Prostate gland (tissue), 2 donors: ENCODE measurements at regions not wholly inside any gene's neighbourhood (a gene's known extent, or its start where the extent isn't known, plus 50 kb on each side); places are given as distances from the start of the nearest gene placed in this dataset.
A peak's percentile ranks its signal among the peaks of the same experiment; 100 is the strongest.

ENCODE experiments used
- DNase-seq: peaks from one replicate; pipeline ENCODE4 v3.0.0-alpha.2; 2019; ENCODE audit warnings: low spot score
- H3K27ac ChIP-seq, 2 donors: fragments of 200-600 bp; sonication (generic); 2 replicates each; pipeline ENCODE4 v1.5.1; 2017 to 2019
- H3K27me3 ChIP-seq: fragments of 200-600 bp; sonication (generic); replicated peaks from 2 replicates; pipeline ENCODE4 v1.5.1; 2019; ENCODE audit not compliant: insufficient read depth
- H3K36me3 ChIP-seq, 2 donors: fragments of 200-600 bp; sonication (generic); 1 replicate in 1 of 2; 2 replicates in 1 of 2; pipeline versions ENCODE4 v1.5.1 to v1.8.1; 2017 to 2019
- H3K4me1 ChIP-seq: fragments of 200-600 bp; sonication (generic); replicated peaks from 2 replicates; pipeline ENCODE4 v1.5.1; 2019
- H3K4me3 ChIP-seq, 2 donors: fragments of 200-600 bp; sonication (generic); 2 replicates each; pipeline ENCODE4 v1.5.1; 2017 to 2019
- H3K9me3 ChIP-seq: fragments of 200-600 bp; sonication (generic); 2 replicates; pipeline ENCODE4 v1.5.1; 2017
- CTCF ChIP-seq, 4 experiments: fragments of 200-600 bp in 2 of 4; fragments of 450-650 bp in 2 of 4; sonication (generic) in 2 of 4; IDR thresholded peaks; 1 replicate in 3 of 4; 2 replicates in 1 of 4; pipeline ENCODE4 v1.5.1; 2016 to 2019; ENCODE audit warnings: antibody characterized with exemption in 4 of 4, mild to moderate bottlenecking in 2 of 4, moderate library complexity in 2 of 4
- POLR2A ChIP-seq: fragments of 450-650 bp; IDR thresholded peaks from one replicate; pipeline ENCODE4 v1.6.1; 2016; ENCODE audit warnings: antibody characterized with exemption, mild to moderate bottlenecking
- POLR2AphosphoS5 ChIP-seq: sonication (generic); formaldehyde crosslinking; IDR thresholded peaks from one replicate; pipeline ENCODE4 v1.6.1; 2017; ENCODE audit warnings: antibody characterized with exemption
- WGBS: methylation state at CpG from one replicate; pipeline ENCODE4 v1.1.5; 2018; 5-methylcytosine and 5-hydroxymethylcytosine counted together
- intact Hi-C: fragments of 100-400 bp; cut with DNase I; formaldehyde crosslinking; loops from one replicate; pipeline ENCODE4 v1.14.2; 2022

DNA sequence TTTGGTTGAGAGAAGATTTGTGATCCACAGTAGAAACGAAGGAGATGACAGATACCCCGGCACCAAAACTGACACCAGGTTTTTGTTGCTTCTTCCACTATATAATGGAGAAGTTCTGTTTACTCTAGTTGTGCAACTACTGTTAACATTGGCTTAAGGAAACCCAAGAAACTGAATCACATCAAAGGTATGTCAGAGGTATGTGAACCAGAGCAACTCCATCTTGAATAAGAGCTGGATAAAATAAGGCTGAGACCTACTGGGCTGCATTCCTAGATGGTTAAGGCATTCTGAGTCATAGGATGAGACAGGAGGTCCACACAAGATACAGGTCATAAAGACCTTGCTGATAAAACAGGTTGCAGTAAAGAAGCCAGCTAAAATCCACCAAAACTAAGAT, 173.7 kb upstream of the CAMK1G start:
- no peak overlapping the region for H3K27ac ChIP-seq
- H3K4me3 ChIP-seq = no peak overlapping the region
- WGBS = 61% methylated on average over 2 of the region's 2 CpGs
- H3K27me3 ChIP-seq = no peaks in the 10 kb centered on the region
- TF ChIP-seq POLR2A (no peak), POLR2AphosphoS5 (no peak), CTCF (IDR thresholded peaks at IDR 0.05) (no peak)
- intact Hi-C loops = no loop called here
- H3K9me3 ChIP-seq = no peaks in the 10 kb centered on the region
- no peak for DNase-seq
- no peaks in the 10 kb centered on the region for H3K36me3 ChIP-seq
- H3K4me1 ChIP-seq = no peaks in the 10 kb centered on the region

DNA sequence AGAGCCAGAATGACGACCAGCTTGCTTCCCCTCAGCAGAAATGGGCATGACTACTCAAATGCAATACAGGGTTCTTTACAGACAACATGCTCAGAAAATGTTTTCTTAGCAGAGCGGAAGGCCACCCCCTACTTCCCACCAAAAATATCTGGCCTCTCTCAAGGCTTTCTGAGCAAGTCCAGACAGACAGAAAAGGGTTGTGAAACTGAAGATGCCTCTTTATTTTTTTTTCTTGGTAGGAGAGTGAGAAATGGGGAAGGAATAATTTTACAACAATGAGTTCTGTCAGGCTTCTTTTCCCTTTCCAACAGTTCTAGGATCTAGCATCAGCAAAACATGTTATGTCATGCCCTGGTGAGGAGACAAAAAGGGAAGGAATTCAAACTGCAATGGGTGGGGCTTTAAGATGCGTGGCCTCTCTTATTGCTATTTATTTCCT, 172.0 kb upstream of the CAMK1G start:
- WGBS = 15% methylated on average over 3 of the region's 3 CpGs
- H3K4me3 ChIP-seq = no peak overlapping the region
- H3K36me3 ChIP-seq = no peaks in the 10 kb centered on the region
- TF ChIP-seq POLR2AphosphoS5 (peak; percentile 82), CTCF (IDR thresholded peaks at IDR 0.05) (no peak), POLR2A (no peak)
- no peaks in the 10 kb centered on the region for H3K27me3 ChIP-seq
- peak overlapping the region; percentile 23 to 50 for H3K27ac ChIP-seq
- intact Hi-C loops = no loop called here
- H3K4me1 ChIP-seq = no peaks in the 10 kb centered on the region
- DNase-seq = peak; percentile 58
- no peaks in the 10 kb centered on the region for H3K9me3 ChIP-seq

DNA sequence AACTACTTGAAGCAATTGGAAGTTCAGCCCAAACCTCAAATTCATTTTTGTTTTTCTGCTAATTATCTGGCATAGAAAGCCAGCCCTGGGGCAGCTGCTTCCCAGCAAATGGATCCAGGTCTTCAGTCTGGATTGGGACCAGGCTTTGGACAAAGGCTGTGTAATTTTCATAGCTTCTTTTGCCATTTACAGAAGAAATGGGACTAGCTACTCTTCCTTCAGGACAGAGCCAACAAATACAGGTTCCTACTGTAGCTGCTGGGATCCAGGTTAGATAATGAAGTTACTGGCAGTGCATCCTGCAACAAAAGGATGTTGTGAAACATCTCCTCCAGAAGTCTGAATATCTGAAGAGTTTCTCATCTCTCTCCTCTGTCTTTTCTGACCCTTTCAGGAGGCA, 171.5 kb upstream of the CAMK1G start:
- no peak for DNase-seq
- H3K27ac ChIP-seq = peak overlapping the region; percentile 23 to 50
- intact Hi-C loops = no loop called here

DNA sequence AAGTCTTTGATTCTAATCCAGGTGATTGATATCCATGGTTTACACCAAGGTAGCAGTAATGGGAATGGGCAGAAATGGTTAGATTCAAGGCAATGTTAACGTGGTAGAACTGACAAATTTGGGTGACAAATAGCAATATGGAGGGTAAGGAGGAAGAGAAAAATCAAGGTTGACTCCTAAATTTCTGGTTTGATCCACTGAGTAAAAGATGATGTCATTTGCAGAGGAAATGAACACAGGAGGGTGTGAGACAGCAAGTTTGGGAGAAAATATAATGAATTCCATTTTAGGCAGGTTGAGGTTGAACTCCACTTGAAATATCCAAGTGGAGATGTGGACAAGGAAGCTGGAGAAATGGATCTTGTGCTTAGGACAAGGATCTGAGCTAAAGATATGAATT, 170.9 kb upstream of the CAMK1G start:
- Histone ChIP-seq H3K4me1 (no peaks in the 10 kb centered on the region), H3K9me3 (no peaks in the 10 kb centered on the region), H3K4me3 (no peak overlapping the region), H3K27ac (peak overlapping the region; percentile 23 to 50), H3K36me3 (no peaks in the 10 kb centered on the region), H3K27me3 (no peaks in the 10 kb centered on the region)
- WGBS = 48% methylated on average over 1 of the region's 1 CpG
- intact Hi-C loops = no loop called here
- no peak for DNase-seq
- no peak for TF ChIP-seq POLR2AphosphoS5
- TF ChIP-seq CTCF (IDR thresholded peaks at IDR 0.05) = no peak
- no peak for TF ChIP-seq POLR2A

More for the DNA sequence above, 171.5 kb upstream of the CAMK1G start:
- no peaks in the 10 kb centered on the region for H3K9me3 ChIP-seq
- no peaks in the 10 kb centered on the region for H3K4me1 ChIP-seq
- no peak for TF ChIP-seq POLR2A
- TF ChIP-seq POLR2AphosphoS5 = no peak
- H3K4me3 ChIP-seq = no peak overlapping the region
- H3K36me3 ChIP-seq = no peaks in the 10 kb centered on the region
- H3K27me3 ChIP-seq = no peaks in the 10 kb centered on the region

- H3K27me3 ChIP-seq = no peaks in the 10 kb centered on the region
- H3K9me3 ChIP-seq = no peaks in the 10 kb centered on the region
- TF ChIP-seq POLR2AphosphoS5 (no peak), POLR2A (no peak), CTCF (IDR thresholded peaks at IDR 0.05) (no peak)
- H3K4me1 ChIP-seq = no peaks in the 10 kb centered on the region
- DNase-seq = no peak
- H3K27ac ChIP-seq = peak overlapping the region in 1 of 2 donors; percentile 50
- H3K4me3 ChIP-seq = no peak overlapping the region
- intact Hi-C loops = no loop called here
- no peaks in the 10 kb centered on the region for H3K36me3 ChIP-seq
- 81% methylated on average over 3 of the region's 3 CpGs for WGBS
These were observed 170.5 kb upstream of the CAMK1G start for GRCh38 chr1:209413062-209413461.
